ENCODE measurements at regions not wholly inside any gene's neighbourhood (a gene's known extent, or its start where the extent isn't known, plus 50 kb on each side); places are given as distances from the start of the nearest gene placed in this dataset.

GRCh38 chr5:109533751-109534272, 124.0 kb upstream of the PJA2 start:
- H3K4me3 ChIP-seq (ENCODE audit: low read length), result no peak overlapping the region
- DNase-seq (ENCODE audit: low read depth), result no peak
- TF ChIP-seq CTCF (conservative IDR thresholded peaks at IDR 0.05; ENCODE audit: low read length), result no peak

GRCh38 chr5:109532773-109533364, 123.1 kb upstream of the PJA2 start:
- TF ChIP-seq CTCF (conservative IDR thresholded peaks at IDR 0.05; ENCODE audit: low read length), result no peak
- no peak overlapping the region for H3K4me3 ChIP-seq (ENCODE audit: low read length)
- DNase-seq (ENCODE audit: low read depth), result no peak

GRCh38 chr5:109531262-109531661, 121.5 kb upstream of the PJA2 start:
- DNase-seq (ENCODE audit: low read depth), result no peak
- TF ChIP-seq CTCF (conservative IDR thresholded peaks at IDR 0.05; ENCODE audit: low read length), result no peak

GRCh38 chr5:109529987-109530386, 120.2 kb upstream of the PJA2 start:
- DNase-seq (ENCODE audit: low read depth), result no peak
- H3K4me3 ChIP-seq (ENCODE audit: low read length), result no peak overlapping the region
- no peak for TF ChIP-seq CTCF (conservative IDR thresholded peaks at IDR 0.05; ENCODE audit: low read length)

More at GRCh38 chr5:109531262-109531661, 121.5 kb upstream of the PJA2 start:
- no peak overlapping the region for H3K4me3 ChIP-seq (ENCODE audit: low read length)

GRCh38 chr5:109529520-109529919, 119.7 kb upstream of the PJA2 start:
- peak; percentile 15 for DNase-seq (ENCODE audit: low read depth)
- no peak for TF ChIP-seq CTCF (conservative IDR thresholded peaks at IDR 0.05; ENCODE audit: low read length)
- no peak overlapping the region for H3K4me3 ChIP-seq (ENCODE audit: low read length)

- TF ChIP-seq CTCF (conservative IDR thresholded peaks at IDR 0.05; ENCODE audit: low read length), result no peak
- no peak for DNase-seq (ENCODE audit: low read depth)
- no peak overlapping the region for H3K4me3 ChIP-seq (ENCODE audit: low read length)
Observed at GRCh38 chr5:109524555-109524954, 114.8 kb upstream of the PJA2 start.

- DNase-seq (ENCODE audit: low read depth), result no peak
- H3K4me3 ChIP-seq (ENCODE audit: low read length), result no peak overlapping the region
- no peak for TF ChIP-seq CTCF (conservative IDR thresholded peaks at IDR 0.05; ENCODE audit: low read length)
Observed at GRCh38 chr5:109524026-109524425, 114.3 kb upstream of the PJA2 start.

Measured in AG10803 (cell line).